ENCODE measurements at regions not wholly inside any gene's neighbourhood (a gene's known extent, or its start where the extent isn't known, plus 50 kb on each side); places are given as distances from the start of the nearest gene placed in this dataset.
"Not testable (repeated sequence)": the region's sequence is repeated elsewhere in the genome, so short reads cannot be mapped to it uniquely, and the experiment has no call there.

GRCh38 chr12:88833641-88834116 is 253.4 kb upstream of the KITLG start:
- DNase-seq (ENCODE audit: low spot score), result peak; percentile 5

DNA sequence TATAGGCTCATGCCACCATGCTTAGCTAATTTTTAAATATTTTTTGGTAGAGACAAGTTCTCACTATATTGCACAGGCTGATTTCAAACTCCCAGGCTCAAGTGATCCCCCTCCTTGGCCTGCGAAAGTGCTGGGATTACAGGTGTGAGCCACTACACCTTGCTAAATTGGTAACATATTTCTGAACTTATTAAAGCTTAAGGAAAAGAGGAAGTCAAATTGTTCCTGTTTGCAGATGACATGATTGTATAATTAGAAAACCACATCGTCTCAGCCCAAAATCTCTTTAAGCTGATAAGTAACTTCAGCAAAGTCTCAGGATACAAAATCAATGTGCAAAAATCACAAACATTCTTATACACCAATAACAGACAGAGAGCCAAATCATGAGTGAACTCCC is 248.3 kb upstream of the KITLG start:
- DNase-seq (ENCODE audit: low spot score), result not testable (repeated sequence)

- DNase-seq (ENCODE audit: low spot score), result no peak
Measured at GRCh38 chr12:88820012-88820411, 239.7 kb upstream of the KITLG start.

GRCh38 chr12:88816201-88816600 is 235.9 kb upstream of the KITLG start:
- DNase-seq (ENCODE audit: low spot score), result no peak

DNA sequence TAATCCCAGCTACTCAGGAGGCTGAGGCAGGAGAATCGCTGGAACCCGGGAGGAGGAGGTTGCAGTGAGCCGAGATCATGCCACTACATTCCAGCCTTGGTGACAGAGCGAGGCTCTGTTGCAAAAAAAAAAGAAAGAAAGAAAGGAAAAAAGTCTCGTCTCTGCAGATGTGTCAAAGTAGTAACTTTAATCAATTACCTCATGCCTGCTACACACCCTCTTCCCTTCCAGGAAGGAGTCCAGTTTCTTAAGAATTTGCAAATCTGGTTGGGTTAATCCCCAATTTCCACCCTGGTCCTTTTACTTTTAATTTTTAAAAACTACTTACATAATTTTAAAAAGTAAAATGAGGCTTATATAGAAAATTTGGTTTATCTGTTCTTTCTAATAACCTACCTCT is 234.5 kb upstream of the KITLG start:
- DNase-seq (ENCODE audit: low spot score), result no peak

GRCh38 chr12:88812610-88813009 is 232.3 kb upstream of the KITLG start:
- DNase-seq (ENCODE audit: low spot score), result no peak

- DNase-seq (ENCODE audit: low spot score), result no peak
Measured at GRCh38 chr12:88810806-88811205, 230.5 kb upstream of the KITLG start.

- DNase-seq (ENCODE audit: low spot score), result not testable (repeated sequence)
Measured at GRCh38 chr12:88809841-88810240, 229.6 kb upstream of the KITLG start.

GRCh38 chr12:88805692-88806091 is 225.4 kb upstream of the KITLG start:
- DNase-seq (ENCODE audit: low spot score), result no peak

- no peak for DNase-seq (ENCODE audit: low spot score)
Measured at GRCh38 chr12:88805286-88805685, 225.0 kb upstream of the KITLG start.

GRCh38 chr12:88802096-88802706 is 221.9 kb upstream of the KITLG start:
- DNase-seq (ENCODE audit: low spot score), result no peak

DNA sequence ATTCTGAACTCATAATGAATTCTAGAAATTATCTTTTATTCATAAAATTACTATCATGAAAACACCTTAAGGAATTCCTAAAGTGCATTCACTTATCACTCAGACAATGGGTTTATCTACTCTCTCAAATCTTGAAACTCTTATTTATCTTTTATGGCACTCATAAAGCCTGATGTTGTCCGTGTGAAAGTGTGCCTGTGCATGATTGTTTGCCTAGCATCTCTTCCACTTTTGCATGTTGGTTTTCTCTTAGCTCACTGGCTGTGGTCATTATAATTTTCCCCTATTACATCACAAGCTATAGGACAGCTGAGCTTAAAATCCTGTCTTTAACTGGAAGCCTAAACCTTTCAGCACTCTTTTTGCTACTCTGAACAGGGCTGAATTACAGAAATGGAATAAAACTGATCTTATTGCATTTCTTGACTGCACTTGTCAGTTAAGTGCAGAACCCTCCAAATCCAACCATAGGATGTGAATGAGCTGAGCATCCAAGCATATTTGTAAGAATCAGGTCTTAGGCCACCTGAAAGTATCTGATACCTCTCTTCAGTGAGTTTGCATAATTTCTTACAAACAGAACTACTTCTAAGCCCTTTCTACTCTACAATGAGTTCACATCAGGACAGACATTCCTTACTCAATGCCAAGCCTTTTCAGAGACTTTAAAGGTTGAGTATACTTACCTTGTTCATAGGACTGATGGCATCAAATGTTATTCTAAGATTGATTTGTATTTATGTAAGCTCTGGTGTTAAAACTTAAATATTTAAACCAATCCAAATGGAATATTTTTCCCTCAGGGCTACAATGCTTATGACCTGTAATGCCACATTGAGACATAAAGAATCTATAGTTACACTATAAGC is 221.2 kb upstream of the KITLG start:
- no peak for DNase-seq (ENCODE audit: low spot score)

DNA sequence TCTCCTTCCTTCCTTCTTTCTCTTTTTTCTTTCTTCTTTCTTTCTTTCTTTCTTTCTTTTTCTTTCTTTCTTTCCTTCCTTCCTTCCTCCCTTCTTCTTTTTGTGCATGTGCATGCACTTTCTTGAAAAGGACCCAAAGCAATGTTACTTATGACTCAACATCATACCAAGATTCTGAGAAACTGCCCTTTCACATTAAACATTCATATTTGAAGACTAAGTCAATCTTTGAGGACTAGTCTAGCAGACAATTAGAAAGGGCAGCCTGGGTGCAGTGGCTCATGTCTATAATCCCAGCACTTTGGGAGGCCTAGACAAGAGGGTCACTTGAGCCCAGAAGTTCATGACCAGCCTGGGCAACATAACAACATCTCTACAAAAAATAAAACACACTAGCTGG is 212.8 kb upstream of the KITLG start:
- DNase-seq (ENCODE audit: low spot score), result no peak

- no peak for DNase-seq (ENCODE audit: low spot score)
Measured at GRCh38 chr12:88790231-88790630, 210.0 kb upstream of the KITLG start.

- no peak for DNase-seq (ENCODE audit: low spot score)
Measured at GRCh38 chr12:88784166-88784565, 203.9 kb upstream of the KITLG start.

DNA sequence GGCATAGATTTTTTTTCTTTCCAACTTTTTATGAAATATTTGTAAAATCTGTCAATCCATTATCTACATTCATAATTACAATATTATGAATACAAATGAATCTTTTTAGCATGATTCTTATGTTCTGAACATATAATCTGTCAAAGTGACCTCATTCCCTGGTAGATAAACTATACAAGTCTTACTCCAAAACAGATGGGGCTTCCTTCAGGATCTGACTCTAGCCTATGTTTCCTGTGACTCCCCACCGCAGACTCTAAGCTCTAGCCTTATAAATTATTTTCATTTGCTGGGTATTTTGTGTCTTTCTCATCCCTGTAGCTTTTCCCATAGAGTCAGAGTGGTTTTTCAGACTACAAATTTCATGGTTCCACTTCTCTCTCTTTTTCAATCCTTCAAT is 202.1 kb upstream of the KITLG start:
- no peak for DNase-seq (ENCODE audit: low spot score)

DNA sequence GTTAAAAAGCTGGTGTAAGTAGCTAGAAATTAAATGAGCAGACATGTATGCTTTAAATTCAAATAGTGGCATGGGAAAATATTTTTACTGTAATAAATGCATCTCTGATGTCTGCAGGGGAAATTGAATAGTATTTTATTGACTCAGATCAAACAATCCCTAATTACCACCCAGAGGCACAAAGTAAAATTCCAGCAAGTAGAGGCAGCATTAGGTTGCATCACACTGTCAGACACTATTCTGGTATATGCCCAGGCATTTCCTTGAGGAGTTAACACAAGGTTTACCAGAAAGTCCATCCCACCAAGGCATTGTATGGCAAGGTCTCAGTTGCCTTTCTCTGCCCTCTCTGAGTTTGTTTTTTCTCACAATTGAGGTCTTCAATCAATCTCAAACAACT is 201.6 kb upstream of the KITLG start:
- DNase-seq (ENCODE audit: low spot score), result no peak

DNA sequence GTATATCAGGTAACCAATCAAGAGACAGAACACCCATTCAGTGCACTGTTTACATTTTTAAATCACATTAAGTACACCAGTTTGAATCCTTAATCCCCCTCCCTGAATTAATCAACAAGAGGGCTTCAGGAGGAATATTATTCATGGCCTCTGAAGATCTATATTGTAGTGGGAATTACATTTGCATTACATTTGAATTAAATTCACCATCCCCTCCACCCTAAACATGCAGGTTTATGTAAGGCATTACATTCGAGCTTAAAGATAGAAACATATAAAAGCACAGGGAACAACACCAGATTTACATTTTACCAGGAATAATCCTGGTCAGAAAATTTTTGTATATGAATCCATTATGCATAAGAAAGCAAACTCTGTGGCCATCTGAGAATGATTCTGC is 197.8 kb upstream of the KITLG start:
- no peak for DNase-seq (ENCODE audit: low spot score)

GRCh38 chr12:88775742-88776151 is 195.5 kb upstream of the KITLG start:
- no peak for DNase-seq (ENCODE audit: low spot score)

- DNase-seq (ENCODE audit: low spot score), result no peak
Measured at GRCh38 chr12:88767699-88768098, 187.4 kb upstream of the KITLG start.

DNA sequence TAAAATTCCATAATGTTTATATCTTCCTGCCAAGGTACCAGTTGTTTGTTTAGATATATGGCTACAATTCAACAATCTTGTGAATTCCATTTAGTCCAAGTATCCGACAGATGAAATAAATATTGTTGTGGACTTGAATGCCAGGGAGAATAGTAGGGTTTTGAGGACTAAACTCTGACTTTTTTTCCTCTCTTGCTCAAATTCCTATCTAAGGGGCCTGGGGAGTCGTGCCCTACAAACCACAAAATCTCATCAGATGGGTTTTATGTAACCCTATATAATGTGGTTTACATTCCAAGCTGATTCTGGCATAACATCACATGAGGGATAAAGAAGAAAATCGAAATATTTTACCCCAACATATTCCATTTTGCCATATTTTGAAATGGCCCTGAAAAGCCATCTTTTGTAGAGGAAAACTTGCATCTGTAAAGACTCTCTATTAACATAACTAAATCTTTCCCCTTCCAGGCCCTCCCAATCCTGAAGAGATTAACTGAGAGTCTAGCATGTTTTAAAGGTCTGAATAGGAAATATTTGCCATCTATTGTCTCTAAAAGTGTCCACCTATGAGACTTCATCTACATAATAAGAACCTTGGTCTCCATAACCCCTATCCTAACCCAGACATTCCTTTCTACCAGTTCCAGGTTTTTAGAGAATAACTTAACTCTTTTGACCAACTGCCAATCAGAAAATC is 184.7 kb upstream of the KITLG start:
- no peak for DNase-seq (ENCODE audit: low spot score)

GRCh38 chr12:88763536-88764100 is 183.3 kb upstream of the KITLG start:
- DNase-seq (ENCODE audit: low spot score), result no peak
